ENCODE measurements at regions not wholly inside any gene's neighbourhood (a gene's known extent, or its start where the extent isn't known, plus 50 kb on each side); places are given as distances from the start of the nearest gene placed in this dataset.

- in situ Hi-C loops (cut with MboI), result loop anchor here (25.0 kb wide), 1 partner anchor 1178 kb away; no protein-coding TSS in a partner anchor
- Histone ChIP-seq H3K4me1 (ENCODE audit: control insufficient read depth, insufficient read depth, low read length) (peaks cover 23% of the 10 kb centered on the region), H3K27me3 (replicated peaks in 1 of 2; ENCODE audit: control insufficient read depth in 2 of 2, insufficient read depth in 2 of 2, low read length in 1 of 2) (no peaks in the 10 kb centered on the region), H3K4me3 (no peak overlapping the region), H3K9ac (ENCODE audit: control insufficient read depth, insufficient read depth, low read length) (no peak overlapping the region), H2AFZ (ENCODE audit: control insufficient read depth, low read depth, low read length) (no peak overlapping the region), H3K9me3 (replicated peaks; ENCODE audit: control insufficient read depth, insufficient read depth, low read length) (no peaks in the 10 kb centered on the region), H3K79me2 (ENCODE audit: control insufficient read depth, insufficient read depth, low read length) (no peaks in the 10 kb centered on the region), H3K4me2 (ENCODE audit: control insufficient read depth, insufficient read depth) (no peak overlapping the region), H4K20me1 (ENCODE audit: control insufficient read depth, insufficient read depth) (no peaks in the 10 kb centered on the region), H3K36me3 (ENCODE audit: control insufficient read depth in 2 of 2, insufficient read depth in 2 of 2, low read length in 1 of 2) (no peaks in the 10 kb centered on the region), H3K27ac (ENCODE audit: control insufficient read depth, insufficient read depth) (no peak overlapping the region)
- WGBS (ENCODE audit: insufficient coverage, insufficient replicate concordance, low lambda C conversion rate, missing lambda C conversion rate), result 85% methylated on average over 4 of the region's 4 CpGs
- ChIA-PET POLR2A (interaction anchor here (1.5 kb wide), 1 partner anchor 29 kb away, joined by 4 read pairs; no protein-coding TSS in a partner anchor), RAD21 (ENCODE audit: unreplicated experiment) (interaction anchor here (0.9 to 4.3 kb wide), 26 partner anchors 13 to 442 kb away, joined by 3 to 33 read pairs (median 6); partner anchors contain the start of gene SYNRG), CTCF (interaction anchor here (0.6 to 4.9 kb wide), 41 partner anchors 10 to 442 kb away, joined by 3 to 97 read pairs (median 5); partner anchors contain the start of genes DDX52 and SYNRG), SMC1A (ENCODE audit: uncharacterized antibody, unreplicated experiment) (interaction anchor here (0.9 to 6.4 kb wide), 24 partner anchors 9 to 209 kb away, joined by 3 to 46 read pairs (median 5); no protein-coding TSS in a partner anchor)
- no TSS peak for BruUV-seq (replicated peaks)
- DNase-seq (ENCODE audit: low read depth, low spot score) (no peak), FAIRE-seq (no peak), ATAC-seq (no peak)
- TF ChIP-seq RAD21 (IDR thresholded peaks at IDR 0.05; ENCODE audit: insufficient read depth, low read depth, low read length), result no peak
- no peak for TF ChIP-seq ETV6 (conservative IDR thresholded peaks at IDR 0.05 in 1 of 2, IDR thresholded peaks at IDR 0.05 in 1 of 2; ENCODE audit: borderline replicate concordance in 1 of 2, low read depth in 1 of 2)
- no peak for TF ChIP-seq IKZF1 (conservative IDR thresholded peaks at IDR 0.05)
- TF ChIP-seq ZNF217 (IDR thresholded peaks at IDR 0.05), result no peak
- TF ChIP-seq, protein P1, sequence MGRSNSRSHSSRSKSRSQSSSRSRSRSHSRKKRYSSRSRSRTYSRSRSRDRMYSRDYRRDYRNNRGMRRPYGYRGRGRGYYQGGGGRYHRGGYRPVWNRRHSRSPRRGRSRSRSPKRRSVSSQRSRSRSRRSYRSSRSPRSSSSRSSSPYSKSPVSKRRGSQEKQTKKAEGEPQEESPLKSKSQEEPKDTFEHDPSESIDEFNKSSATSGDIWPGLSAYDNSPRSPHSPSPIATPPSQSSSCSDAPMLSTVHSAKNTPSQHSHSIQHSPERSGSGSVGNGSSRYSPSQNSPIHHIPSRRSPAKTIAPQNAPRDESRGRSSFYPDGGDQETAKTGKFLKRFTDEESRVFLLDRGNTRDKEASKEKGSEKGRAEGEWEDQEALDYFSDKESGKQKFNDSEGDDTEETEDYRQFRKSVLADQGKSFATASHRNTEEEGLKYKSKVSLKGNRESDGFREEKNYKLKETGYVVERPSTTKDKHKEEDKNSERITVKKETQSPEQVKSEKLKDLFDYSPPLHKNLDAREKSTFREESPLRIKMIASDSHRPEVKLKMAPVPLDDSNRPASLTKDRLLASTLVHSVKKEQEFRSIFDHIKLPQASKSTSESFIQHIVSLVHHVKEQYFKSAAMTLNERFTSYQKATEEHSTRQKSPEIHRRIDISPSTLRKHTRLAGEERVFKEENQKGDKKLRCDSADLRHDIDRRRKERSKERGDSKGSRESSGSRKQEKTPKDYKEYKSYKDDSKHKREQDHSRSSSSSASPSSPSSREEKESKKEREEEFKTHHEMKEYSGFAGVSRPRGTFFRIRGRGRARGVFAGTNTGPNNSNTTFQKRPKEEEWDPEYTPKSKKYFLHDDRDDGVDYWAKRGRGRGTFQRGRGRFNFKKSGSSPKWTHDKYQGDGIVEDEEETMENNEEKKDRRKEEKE (IDR thresholded peaks at IDR 0.05), result no peak
- TF ChIP-seq, protein P2, sequence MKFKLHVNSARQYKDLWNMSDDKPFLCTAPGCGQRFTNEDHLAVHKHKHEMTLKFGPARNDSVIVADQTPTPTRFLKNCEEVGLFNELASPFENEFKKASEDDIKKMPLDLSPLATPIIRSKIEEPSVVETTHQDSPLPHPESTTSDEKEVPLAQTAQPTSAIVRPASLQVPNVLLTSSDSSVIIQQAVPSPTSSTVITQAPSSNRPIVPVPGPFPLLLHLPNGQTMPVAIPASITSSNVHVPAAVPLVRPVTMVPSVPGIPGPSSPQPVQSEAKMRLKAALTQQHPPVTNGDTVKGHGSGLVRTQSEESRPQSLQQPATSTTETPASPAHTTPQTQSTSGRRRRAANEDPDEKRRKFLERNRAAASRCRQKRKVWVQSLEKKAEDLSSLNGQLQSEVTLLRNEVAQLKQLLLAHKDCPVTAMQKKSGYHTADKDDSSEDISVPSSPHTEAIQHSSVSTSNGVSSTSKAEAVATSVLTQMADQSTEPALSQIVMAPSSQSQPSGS (IDR thresholded peaks at IDR 0.05; ENCODE audit: low read length), result no peak
- TF ChIP-seq SMAD5 (IDR thresholded peaks at IDR 0.05; ENCODE audit: low read depth), result no peak
- TF ChIP-seq EP300 (IDR thresholded peaks at IDR 0.05; ENCODE audit: borderline replicate concordance in 1 of 2, control insufficient read depth in 1 of 2, low read depth in 2 of 2, low read length in 2 of 2), result no peak
- no peak for TF ChIP-seq PML (IDR thresholded peaks at IDR 0.05; ENCODE audit: low read length)
- TF ChIP-seq SKIL (IDR thresholded peaks at IDR 0.05; ENCODE audit: low read depth, poor library complexity, severe bottlenecking), result no peak
- TF ChIP-seq, protein P3, sequence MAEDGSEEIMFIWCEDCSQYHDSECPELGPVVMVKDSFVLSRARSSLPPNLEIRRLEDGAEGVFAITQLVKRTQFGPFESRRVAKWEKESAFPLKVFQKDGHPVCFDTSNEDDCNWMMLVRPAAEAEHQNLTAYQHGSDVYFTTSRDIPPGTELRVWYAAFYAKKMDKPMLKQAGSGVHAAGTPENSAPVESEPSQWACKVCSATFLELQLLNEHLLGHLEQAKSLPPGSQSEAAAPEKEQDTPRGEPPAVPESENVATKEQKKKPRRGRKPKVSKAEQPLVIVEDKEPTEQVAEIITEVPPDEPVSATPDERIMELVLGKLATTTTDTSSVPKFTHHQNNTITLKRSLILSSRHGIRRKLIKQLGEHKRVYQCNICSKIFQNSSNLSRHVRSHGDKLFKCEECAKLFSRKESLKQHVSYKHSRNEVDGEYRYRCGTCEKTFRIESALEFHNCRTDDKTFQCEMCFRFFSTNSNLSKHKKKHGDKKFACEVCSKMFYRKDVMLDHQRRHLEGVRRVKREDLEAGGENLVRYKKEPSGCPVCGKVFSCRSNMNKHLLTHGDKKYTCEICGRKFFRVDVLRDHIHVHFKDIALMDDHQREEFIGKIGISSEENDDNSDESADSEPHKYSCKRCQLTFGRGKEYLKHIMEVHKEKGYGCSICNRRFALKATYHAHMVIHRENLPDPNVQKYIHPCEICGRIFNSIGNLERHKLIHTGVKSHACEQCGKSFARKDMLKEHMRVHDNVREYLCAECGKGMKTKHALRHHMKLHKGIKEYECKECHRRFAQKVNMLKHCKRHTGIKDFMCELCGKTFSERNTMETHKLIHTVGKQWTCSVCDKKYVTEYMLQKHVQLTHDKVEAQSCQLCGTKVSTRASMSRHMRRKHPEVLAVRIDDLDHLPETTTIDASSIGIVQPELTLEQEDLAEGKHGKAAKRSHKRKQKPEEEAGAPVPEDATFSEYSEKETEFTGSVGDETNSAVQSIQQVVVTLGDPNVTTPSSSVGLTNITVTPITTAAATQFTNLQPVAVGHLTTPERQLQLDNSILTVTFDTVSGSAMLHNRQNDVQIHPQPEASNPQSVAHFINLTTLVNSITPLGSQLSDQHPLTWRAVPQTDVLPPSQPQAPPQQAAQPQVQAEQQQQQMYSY (CRISPR knock-in tag; IDR thresholded peaks at IDR 0.05), result no peak
- TF ChIP-seq SUZ12 (IDR thresholded peaks at IDR 0.05; ENCODE audit: unreplicated experiment), result no peak
- TF ChIP-seq WRNIP1 (IDR thresholded peaks at IDR 0.05; ENCODE audit: borderline replicate concordance, low read depth, low read length), result no peak
- intact Hi-C loops (cut with micrococcal nuclease; ENCODE audit: unreplicated experiment), result no loop called here
Measured at GRCh38 chr17:37815536-37815935, 70.7 kb upstream of the HNF1B start.

All from GM12878 (cell line).